ENCODE measurements at regions not wholly inside any gene's neighbourhood (a gene's known extent, or its start where the extent isn't known, plus 50 kb on each side); places are given as distances from the start of the nearest gene placed in this dataset.
"Not testable (repeated sequence)": the region's sequence is repeated elsewhere in the genome, so short reads cannot be mapped to it uniquely, and the experiment has no call there.

GRCh38 chr4:24210332-24210902 lies 320.6 kb upstream of the PPARGC1A start:
- Mint-ChIP-seq H3K36me3 (ENCODE audit: low read depth) (no peaks in the 10 kb centered on the region), H3K4me3 (no peak overlapping the region), H3K4me1 (no peaks in the 10 kb centered on the region), H3K27me3 (no peaks in the 10 kb centered on the region), H3K9me3 (peaks cover 5% of the 10 kb centered on the region), H3K27ac (no peak overlapping the region)
- DNase-seq: no peak
- ChIA-PET POLR2A (no interaction called here), CTCF (no interaction called here)

GRCh38 chr4:24209906-24210305 lies 320.1 kb upstream of the PPARGC1A start:
- H3K36me3 Mint-ChIP-seq (ENCODE audit: low read depth): no peaks in the 10 kb centered on the region
- peaks cover 5% of the 10 kb centered on the region for H3K9me3 Mint-ChIP-seq
- H3K27ac Mint-ChIP-seq: no peak overlapping the region
- no peaks in the 10 kb centered on the region for H3K4me1 Mint-ChIP-seq
- no peak overlapping the region for H3K4me3 Mint-ChIP-seq
- DNase-seq: no peak
- CTCF ChIA-PET: no interaction called here
- no peaks in the 10 kb centered on the region for H3K27me3 Mint-ChIP-seq
- POLR2A ChIA-PET: no interaction called here

DNA sequence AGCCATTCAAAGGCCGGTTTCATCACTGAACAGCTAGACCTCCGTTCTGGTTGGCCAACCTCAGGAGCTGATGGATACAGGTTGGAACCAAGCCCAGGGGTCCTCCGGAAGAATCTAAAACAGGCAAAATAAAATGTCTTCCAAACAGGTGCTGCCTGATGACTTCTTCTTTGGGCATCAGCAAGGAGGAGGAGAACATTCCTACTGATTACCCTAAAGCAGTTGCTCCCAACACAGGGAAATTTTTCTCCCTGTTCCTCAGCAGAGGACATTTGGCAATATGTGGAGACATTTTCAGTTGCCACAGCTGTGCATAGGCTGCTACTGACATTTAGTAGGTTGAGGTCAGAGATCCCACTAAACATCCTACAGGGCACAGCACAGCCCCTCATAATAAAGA lies 319.3 kb upstream of the PPARGC1A start:
- CTCF ChIA-PET: no interaction called here
- no peak overlapping the region for H3K27ac Mint-ChIP-seq
- H3K9me3 Mint-ChIP-seq: peaks cover 5% of the 10 kb centered on the region
- no peaks in the 10 kb centered on the region for H3K4me1 Mint-ChIP-seq
- no peak overlapping the region for H3K4me3 Mint-ChIP-seq
- H3K27me3 Mint-ChIP-seq: no peaks in the 10 kb centered on the region
- POLR2A ChIA-PET: interaction anchor here (0.6 kb wide), 1 partner anchor 97 kb away, joined by 3 read pairs; no protein-coding TSS in a partner anchor
- no peaks in the 10 kb centered on the region for H3K36me3 Mint-ChIP-seq (ENCODE audit: low read depth)
- no peak for DNase-seq

- Mint-ChIP-seq H3K4me3 (no peak overlapping the region), H3K27me3 (no peaks in the 10 kb centered on the region), H3K9me3 (peaks cover 4% of the 10 kb centered on the region), H3K4me1 (no peaks in the 10 kb centered on the region), H3K27ac (no peak overlapping the region), H3K36me3 (ENCODE audit: low read depth) (no peaks in the 10 kb centered on the region)
- ChIA-PET POLR2A (interaction anchor here (0.6 kb wide), 1 partner anchor 97 kb away, joined by 3 read pairs; no protein-coding TSS in a partner anchor), CTCF (no interaction called here)
- DNase-seq: no peak
These were observed 318.8 kb upstream of the PPARGC1A start for GRCh38 chr4:24208691-24209090.

GRCh38 chr4:24204708-24205107 lies 314.9 kb upstream of the PPARGC1A start:
- H3K4me1 Mint-ChIP-seq; H3K4me3 Mint-ChIP-seq; H3K9me3 Mint-ChIP-seq; POLR2A ChIA-PET; H3K27me3 Mint-ChIP-seq; H3K27ac Mint-ChIP-seq; H3K36me3 Mint-ChIP-seq (ENCODE audit: low read depth); CTCF ChIA-PET; DNase-seq: not testable (repeated sequence)

- ChIA-PET POLR2A (no interaction called here), CTCF (no interaction called here)
- H3K27ac Mint-ChIP-seq: no peak overlapping the region
- no peak for DNase-seq
- H3K4me1 Mint-ChIP-seq: no peaks in the 10 kb centered on the region
- no peaks in the 10 kb centered on the region for H3K9me3 Mint-ChIP-seq
- H3K27me3 Mint-ChIP-seq: no peaks in the 10 kb centered on the region
- no peaks in the 10 kb centered on the region for H3K36me3 Mint-ChIP-seq (ENCODE audit: low read depth)
- no peak overlapping the region for H3K4me3 Mint-ChIP-seq
These were observed 314.1 kb upstream of the PPARGC1A start for GRCh38 chr4:24203926-24204325.

- POLR2A ChIA-PET: no interaction called here
- Mint-ChIP-seq H3K36me3 (ENCODE audit: low read depth) (no peaks in the 10 kb centered on the region), H3K4me3 (no peak overlapping the region), H3K27me3 (no peaks in the 10 kb centered on the region), H3K4me1 (no peaks in the 10 kb centered on the region), H3K27ac (no peak overlapping the region), H3K9me3 (no peaks in the 10 kb centered on the region)
- no peak for DNase-seq
- CTCF ChIA-PET: no interaction called here
These were observed 312.7 kb upstream of the PPARGC1A start for GRCh38 chr4:24202579-24202978.

DNA sequence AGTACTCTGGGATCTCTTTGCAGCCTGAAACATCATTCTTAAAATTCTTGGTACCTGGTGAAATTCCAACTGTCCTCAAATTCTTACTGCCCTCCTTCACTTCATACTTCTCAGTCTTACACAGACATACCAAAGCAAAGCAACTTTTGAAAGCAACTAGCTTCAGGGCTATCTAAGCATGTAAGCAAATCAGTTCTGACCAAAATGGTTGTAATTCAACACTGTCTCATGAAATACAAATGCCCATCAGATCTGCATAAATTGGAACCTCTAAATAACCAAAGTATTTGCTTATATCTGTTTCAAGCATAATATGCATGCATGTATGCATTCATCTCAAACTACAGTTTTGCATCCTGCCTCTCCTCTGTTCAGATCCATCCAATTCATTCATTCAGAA lies 308.1 kb upstream of the PPARGC1A start:
- no peaks in the 10 kb centered on the region for H3K4me1 Mint-ChIP-seq
- H3K27ac Mint-ChIP-seq: no peak overlapping the region
- H3K27me3 Mint-ChIP-seq: peaks cover 2% of the 10 kb centered on the region
- CTCF ChIA-PET: no interaction called here
- POLR2A ChIA-PET: no interaction called here
- no peaks in the 10 kb centered on the region for H3K9me3 Mint-ChIP-seq
- no peak overlapping the region for H3K4me3 Mint-ChIP-seq
- DNase-seq: no peak
- no peaks in the 10 kb centered on the region for H3K36me3 Mint-ChIP-seq (ENCODE audit: low read depth)

DNA sequence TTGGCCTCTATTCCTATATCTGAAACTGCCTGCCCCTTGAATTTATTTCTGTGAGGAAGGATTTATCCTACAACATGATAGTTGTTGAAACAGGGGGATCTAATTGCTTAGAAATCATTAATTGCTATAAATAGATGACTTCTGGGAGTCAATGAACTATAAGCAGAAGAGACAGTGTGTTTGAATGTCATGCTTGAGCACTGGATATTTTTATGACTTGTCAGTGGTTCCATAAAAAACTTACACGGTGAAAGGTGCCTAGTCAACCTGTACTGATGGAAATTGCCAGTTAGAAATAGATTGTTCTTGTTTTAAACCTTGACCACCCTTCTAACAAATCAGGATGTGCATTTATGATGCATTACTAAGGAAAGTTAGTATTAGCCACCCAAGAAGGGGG lies 306.9 kb upstream of the PPARGC1A start:
- Mint-ChIP-seq H3K4me3 (no peak overlapping the region), H3K4me1 (no peaks in the 10 kb centered on the region), H3K36me3 (ENCODE audit: low read depth) (no peaks in the 10 kb centered on the region), H3K27me3 (peaks cover 2% of the 10 kb centered on the region), H3K9me3 (no peaks in the 10 kb centered on the region), H3K27ac (no peak overlapping the region)
- ChIA-PET CTCF (no interaction called here), POLR2A (no interaction called here)
- DNase-seq: no peak

- H3K9me3 Mint-ChIP-seq: no peaks in the 10 kb centered on the region
These were observed 306.3 kb upstream of the PPARGC1A start for GRCh38 chr4:24195991-24196736.

GRCh38 chr4:24192018-24192641 lies 302.3 kb upstream of the PPARGC1A start:
- ChIA-PET POLR2A (no interaction called here), CTCF (no interaction called here)
- no peak overlapping the region for H3K4me3 Mint-ChIP-seq
- H3K36me3 Mint-ChIP-seq (ENCODE audit: low read depth): no peaks in the 10 kb centered on the region
- H3K27me3 Mint-ChIP-seq: no peaks in the 10 kb centered on the region
- no peaks in the 10 kb centered on the region for H3K9me3 Mint-ChIP-seq
- no peaks in the 10 kb centered on the region for H3K4me1 Mint-ChIP-seq
- DNase-seq: no peak
- H3K27ac Mint-ChIP-seq: no peak overlapping the region

More at GRCh38 chr4:24195991-24196736, 306.3 kb upstream of the PPARGC1A start:
- no peaks in the 10 kb centered on the region for H3K36me3 Mint-ChIP-seq (ENCODE audit: low read depth)
- H3K4me3 Mint-ChIP-seq: no peak overlapping the region
- H3K4me1 Mint-ChIP-seq: no peaks in the 10 kb centered on the region
- ChIA-PET POLR2A (no interaction called here), CTCF (interaction anchor here (0.9 kb wide), 1 partner anchor 223 kb away, joined by 3 read pairs; no protein-coding TSS in a partner anchor)
- no peak overlapping the region for H3K27ac Mint-ChIP-seq
- peaks cover 2% of the 10 kb centered on the region for H3K27me3 Mint-ChIP-seq
- DNase-seq: no peak

DNA sequence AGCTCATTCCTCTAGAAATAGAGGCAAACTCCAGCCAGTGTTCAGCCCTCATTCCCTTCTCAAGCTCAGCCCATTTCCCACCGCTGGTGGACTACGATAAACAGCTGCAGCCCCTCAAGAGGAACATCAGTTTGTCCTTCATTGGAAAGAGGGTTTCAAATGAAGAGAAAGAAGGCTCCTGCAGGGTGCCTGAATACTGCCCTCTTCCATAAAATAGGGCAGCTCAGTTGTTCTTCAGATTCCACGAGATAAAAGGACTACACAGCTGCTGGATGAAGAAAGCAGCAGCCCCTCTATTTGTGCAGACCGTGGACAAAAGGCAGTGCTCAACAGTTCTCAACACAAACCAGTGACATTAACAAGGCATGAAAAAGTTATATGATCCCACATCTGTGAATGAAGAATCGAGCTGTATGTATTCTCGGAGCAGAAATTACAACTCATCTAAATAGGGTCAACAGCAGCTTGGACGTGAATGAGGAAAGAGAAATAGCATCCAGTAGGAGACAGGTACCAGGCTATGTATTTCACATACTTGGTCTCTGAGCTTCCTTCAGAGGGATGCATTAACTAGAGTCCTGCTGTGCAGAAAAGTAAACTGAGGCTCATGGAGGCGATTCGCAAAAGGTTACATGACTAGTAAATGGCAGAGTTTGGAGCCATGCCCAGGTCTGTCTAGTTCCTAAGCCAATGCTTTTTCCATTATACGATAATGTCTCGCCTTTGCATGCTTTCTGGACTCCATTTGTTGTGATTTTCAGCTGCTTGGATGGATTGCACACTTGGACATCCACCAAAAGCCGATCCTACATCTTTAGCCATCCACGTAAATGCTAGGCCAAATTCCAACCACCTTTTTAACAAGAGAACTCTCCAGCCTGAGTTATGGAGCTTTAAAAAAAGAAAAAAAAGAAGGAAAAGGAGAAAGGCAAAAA lies 301.2 kb upstream of the PPARGC1A start:
- no peaks in the 10 kb centered on the region for H3K36me3 Mint-ChIP-seq (ENCODE audit: low read depth)
- H3K27ac Mint-ChIP-seq: no peak overlapping the region
- H3K4me1 Mint-ChIP-seq: no peaks in the 10 kb centered on the region
- CTCF ChIA-PET: no interaction called here
- no peaks in the 10 kb centered on the region for H3K27me3 Mint-ChIP-seq
- POLR2A ChIA-PET: no interaction called here
- H3K9me3 Mint-ChIP-seq: no peaks in the 10 kb centered on the region
- DNase-seq: no peak
- no peak overlapping the region for H3K4me3 Mint-ChIP-seq

- CTCF ChIA-PET: no interaction called here
- POLR2A ChIA-PET: no interaction called here
- no peaks in the 10 kb centered on the region for H3K9me3 Mint-ChIP-seq
- no peak overlapping the region for H3K27ac Mint-ChIP-seq
- H3K4me1 Mint-ChIP-seq: no peaks in the 10 kb centered on the region
- no peaks in the 10 kb centered on the region for H3K36me3 Mint-ChIP-seq (ENCODE audit: low read depth)
- H3K27me3 Mint-ChIP-seq: no peaks in the 10 kb centered on the region
- DNase-seq: no peak
- H3K4me3 Mint-ChIP-seq: no peak overlapping the region
These were observed 298.6 kb upstream of the PPARGC1A start for GRCh38 chr4:24188459-24188858.
